Choroid plexus epithelial cell (primary cell): ENCODE measurements at regions not wholly inside any gene's neighbourhood (a gene's known extent, or its start where the extent isn't known, plus 50 kb on each side); places are given as distances from the start of the nearest gene placed in this dataset.
"Not testable (repeated sequence)": the region's sequence is repeated elsewhere in the genome, so short reads cannot be mapped to it uniquely, and the experiment has no call there.

ENCODE experiments used
- DNase-seq: peaks from one replicate; pipeline ENCODE4 v3.0.0-alpha.2; 2010; ENCODE audit warnings: low read depth
- H3K4me3 ChIP-seq: 2 replicates; pipeline ENCODE4 v1.5.1; 2011; ENCODE audit warnings: low read depth, mild to moderate bottlenecking, control low read depth, low read length, moderate library complexity
- TF ChIP-seq, protein P1 (sequence below): conservative IDR thresholded peaks from 2 replicates; pipeline ENCODE4 v1.5.1; 2011; ENCODE audit warnings: low read depth, mild to moderate bottlenecking, control low read depth, inconsistent platforms, low read length, moderate library complexity

DNA sequence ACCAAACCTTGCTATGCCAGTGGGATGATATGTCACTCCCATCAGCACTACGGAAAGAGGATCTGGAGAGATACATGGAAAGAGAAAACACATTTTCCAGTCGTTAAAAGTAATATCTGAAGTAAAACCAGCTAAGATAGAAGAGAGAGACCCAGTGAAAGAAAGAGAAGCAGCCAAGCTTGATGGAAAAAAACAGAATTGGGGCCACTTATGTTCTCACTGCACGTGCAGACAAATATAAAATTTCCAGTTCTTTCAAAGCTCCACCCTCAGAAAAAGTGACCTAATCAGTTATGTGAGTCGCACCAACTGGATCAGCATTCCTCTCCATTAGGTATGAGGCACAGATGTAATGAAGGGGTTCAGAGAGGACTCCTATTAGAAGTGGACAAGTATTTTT, 266.1 kb downstream of the MTERF1 start:
- no peak for DNase-seq
- TF ChIP-seq, protein P1, sequence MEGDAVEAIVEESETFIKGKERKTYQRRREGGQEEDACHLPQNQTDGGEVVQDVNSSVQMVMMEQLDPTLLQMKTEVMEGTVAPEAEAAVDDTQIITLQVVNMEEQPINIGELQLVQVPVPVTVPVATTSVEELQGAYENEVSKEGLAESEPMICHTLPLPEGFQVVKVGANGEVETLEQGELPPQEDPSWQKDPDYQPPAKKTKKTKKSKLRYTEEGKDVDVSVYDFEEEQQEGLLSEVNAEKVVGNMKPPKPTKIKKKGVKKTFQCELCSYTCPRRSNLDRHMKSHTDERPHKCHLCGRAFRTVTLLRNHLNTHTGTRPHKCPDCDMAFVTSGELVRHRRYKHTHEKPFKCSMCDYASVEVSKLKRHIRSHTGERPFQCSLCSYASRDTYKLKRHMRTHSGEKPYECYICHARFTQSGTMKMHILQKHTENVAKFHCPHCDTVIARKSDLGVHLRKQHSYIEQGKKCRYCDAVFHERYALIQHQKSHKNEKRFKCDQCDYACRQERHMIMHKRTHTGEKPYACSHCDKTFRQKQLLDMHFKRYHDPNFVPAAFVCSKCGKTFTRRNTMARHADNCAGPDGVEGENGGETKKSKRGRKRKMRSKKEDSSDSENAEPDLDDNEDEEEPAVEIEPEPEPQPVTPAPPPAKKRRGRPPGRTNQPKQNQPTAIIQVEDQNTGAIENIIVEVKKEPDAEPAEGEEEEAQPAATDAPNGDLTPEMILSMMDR: no peak
- H3K4me3 ChIP-seq: no peak overlapping the region

DNA sequence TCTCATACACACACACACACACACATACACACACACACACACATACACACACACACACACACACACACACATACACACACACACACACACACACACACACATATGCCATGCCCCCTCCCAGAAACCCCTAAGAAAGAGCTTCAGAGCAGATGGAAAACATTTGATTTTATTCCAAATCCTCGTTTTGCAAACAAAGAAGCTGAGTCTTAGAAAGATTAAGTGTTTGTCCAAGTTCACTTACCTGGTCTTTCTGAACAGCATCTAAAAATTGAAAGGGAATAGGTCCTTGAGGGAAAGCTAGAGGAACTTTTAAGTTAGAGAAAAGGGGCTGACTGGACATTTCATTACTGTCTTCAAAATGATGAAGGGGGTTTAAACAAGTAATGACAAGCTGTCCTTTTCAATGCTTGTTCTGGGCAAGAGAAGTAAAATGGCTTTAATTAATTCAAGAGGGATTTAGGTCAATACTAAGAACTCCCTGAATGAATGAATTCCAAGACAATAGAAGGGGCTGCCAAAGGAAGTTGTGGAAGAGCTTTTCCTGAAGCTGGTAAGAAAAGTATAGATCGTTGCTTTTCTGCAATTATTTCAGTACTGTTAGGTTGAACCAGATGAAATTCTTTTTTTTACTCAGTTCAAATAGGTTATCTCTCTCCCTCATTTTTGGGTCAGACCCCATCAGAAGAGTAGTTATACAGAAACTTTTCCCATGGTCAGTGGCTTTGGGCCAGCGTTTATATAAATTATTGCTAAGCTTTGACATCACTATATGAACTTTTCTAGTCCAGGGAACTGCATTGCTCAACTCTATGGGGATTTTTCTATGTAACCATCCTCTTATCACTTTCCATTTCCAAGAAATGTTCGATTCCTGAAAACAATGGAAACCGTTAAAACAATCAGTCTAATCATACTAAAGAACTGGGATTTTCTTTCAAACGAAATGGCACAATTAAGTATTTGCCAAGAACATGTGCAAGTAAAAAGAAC, 261.4 kb downstream of the MTERF1 start:
- TF ChIP-seq, protein P1: no peak
- DNase-seq: no peak
- H3K4me3 ChIP-seq: no peak overlapping the region

DNA sequence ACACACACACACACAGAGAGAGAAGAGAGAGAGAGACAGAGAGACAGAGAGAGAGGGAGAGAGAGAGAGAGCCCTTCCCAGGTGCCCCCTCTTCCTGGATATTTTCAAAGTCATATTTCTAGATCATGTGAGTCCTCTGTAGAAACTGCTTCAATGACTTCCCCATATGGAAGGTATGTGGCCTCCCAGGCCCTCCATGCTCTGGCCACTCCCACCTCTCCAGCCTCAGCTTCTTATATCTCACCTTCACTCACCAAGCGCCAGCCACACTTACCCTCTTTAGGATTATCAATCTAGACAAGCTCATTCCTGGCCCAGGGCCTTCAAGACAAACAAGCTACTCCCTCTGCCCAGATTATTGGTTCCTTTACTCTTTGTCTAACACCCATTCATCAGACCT, 259.7 kb downstream of the MTERF1 start:
- TF ChIP-seq, protein P1: no peak
- no peak for DNase-seq
- no peak overlapping the region for H3K4me3 ChIP-seq

DNA sequence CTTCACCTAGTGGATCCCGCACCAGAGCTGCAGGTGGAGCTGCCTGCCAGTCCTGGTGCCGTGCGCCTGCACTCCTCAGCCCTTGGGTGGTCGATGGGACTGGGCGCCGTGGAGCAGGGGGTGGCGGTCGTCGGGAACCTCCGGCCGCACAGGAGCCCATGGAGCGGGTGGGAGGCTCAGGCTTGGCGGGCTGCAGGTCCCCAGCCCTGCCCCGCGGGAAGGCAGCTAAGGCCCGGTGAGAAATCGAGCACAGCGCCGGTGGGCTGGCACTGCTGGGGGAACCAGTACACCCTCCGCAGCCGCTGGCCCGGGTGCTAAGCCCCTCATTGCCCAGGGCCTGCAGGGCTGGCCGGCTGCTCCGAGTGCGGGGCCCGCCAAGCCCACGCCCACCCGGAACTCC, 253.2 kb downstream of the MTERF1 start:
- not testable (repeated sequence) for DNase-seq, H3K4me3 ChIP-seq

DNA sequence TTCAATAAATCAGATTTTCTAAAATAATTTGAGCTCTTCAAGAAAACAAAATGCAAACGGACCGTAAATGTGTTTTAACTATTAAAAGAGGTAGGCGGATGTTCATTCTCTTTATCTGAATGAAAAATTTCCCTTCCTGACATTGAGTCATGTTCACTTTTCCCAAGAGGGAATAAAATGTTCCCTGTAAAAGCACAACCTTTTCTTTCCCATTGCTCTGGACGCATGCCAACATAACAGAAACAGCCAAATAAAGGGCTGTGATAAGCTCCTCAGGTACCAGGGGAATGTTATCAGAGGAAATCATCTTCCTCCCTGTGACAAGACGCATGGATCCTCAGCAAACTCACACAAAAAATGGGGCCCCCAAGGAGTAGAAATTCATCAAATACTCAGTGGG, 251.8 kb downstream of the MTERF1 start:
- TF ChIP-seq, protein P1: no peak
- no peak overlapping the region for H3K4me3 ChIP-seq
- peak; percentile 8 for DNase-seq

DNA sequence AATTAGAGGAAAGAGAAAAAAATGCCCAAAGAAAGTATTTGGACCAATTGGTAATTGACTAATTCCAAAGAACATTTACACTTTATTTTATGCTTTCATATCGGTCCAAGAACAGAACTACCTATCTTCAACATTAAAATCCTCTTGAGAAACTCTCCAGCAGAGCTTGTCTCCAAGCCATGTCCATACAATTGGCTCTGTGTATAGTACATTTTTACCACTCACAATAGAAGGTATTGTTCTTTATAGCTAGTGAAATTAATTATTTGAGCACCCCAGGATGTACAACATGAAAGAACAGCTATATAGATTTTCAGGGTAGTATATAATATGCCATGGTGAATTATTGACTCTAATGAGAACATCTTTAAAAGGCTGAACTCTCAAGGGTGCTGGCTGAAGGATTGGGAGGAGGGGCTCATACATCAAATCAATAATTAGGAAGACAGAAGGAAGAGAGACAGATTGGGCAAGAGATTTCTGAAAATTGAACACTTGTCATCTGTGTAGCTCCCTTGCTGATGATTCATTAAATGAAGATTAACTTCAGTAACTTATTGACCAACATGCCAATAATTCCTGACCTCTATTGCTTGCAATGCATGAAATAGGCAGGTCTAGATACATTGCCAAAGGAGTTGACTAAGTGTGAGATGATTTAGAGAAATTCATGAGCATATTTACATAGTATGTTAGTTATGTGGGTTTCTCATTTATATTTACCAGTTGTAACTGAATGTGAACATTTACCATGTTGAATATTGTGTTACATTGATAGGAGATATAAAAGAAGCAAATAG, 249.7 kb downstream of the MTERF1 start:
- H3K4me3 ChIP-seq: no peak overlapping the region
- no peak for DNase-seq
- TF ChIP-seq, protein P1: no peak

DNA sequence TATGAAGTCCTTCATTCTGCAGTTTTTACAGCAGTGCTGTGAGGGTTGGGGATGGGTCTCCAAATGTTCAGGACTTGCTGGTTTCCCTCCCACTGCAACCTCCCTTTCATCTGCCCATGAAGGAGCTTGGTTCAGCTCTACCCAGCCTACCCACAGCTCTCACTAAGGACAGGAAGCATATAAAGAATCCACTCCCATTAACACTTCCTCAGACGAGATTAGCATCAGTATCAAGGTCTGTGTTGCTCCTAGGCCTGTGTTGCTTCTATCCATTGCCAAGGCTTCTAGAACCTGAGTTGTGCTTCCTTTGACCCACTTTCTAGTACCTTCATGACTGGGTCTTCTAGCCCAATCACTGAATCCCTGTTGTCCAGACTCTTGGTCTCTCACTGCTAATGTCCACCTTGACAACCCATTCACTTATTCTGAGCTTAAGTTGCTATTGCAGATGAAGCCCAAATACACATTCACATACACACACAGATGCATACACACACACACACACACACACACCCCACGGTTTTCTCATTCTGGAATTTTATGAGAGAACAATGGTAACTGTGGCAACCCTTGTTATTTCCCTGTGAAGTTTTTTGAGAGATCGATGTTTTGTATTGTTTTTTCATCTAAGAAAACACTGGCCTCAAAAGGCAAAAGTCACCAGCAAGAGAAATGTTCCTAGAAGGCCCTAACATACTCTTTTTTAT, 248.1 kb downstream of the MTERF1 start:
- H3K4me3 ChIP-seq: no peak overlapping the region
- no peak for DNase-seq
- TF ChIP-seq, protein P1: no peak
